COLO829 (cell line): ENCODE measurements at regions not wholly inside any gene's neighbourhood (a gene's known extent, or its start where the extent isn't known, plus 50 kb on each side); places are given as distances from the start of the nearest gene placed in this dataset.

Experiments used
- DNase-seq: peaks from one replicate; pipeline ENCODE4 v3.0.0; 2012; ENCODE audit warnings: low spot score

- peak; percentile 68 for DNase-seq
Measured at GRCh38 chr3:99114565-99115291, 213.2 kb upstream of the DCBLD2 start.

GRCh38 chr3:99111235-99111634 is 209.7 kb upstream of the DCBLD2 start:
- DNase-seq: no peak

DNA sequence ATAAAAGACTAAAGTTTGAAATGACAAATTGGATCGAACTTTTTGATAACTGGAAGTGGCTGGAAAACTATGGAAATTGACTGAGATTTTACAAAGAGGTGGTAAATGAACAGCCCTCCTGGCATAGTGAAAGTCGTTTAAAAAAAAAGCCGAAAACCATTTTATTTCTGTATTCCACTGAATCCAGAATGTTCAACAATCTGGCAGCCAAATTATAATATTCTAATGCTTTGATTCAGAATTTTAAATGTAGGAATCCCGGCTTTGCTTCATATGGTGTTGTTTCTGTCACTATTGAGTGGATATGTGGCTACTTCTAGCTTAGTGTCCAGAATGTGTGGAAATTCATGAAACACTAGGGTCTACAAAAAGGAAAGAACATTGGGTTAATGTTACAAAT is 208.9 kb upstream of the DCBLD2 start:
- no peak for DNase-seq

GRCh38 chr3:99108508-99108907 is 207.0 kb upstream of the DCBLD2 start:
- peak; percentile 89 for DNase-seq

GRCh38 chr3:99094606-99095005 is 193.1 kb upstream of the DCBLD2 start:
- no peak for DNase-seq

GRCh38 chr3:99087277-99087676 is 185.8 kb upstream of the DCBLD2 start:
- no peak for DNase-seq

- peak; percentile 19 for DNase-seq
Measured at GRCh38 chr3:99084826-99085225, 183.3 kb upstream of the DCBLD2 start.

DNA sequence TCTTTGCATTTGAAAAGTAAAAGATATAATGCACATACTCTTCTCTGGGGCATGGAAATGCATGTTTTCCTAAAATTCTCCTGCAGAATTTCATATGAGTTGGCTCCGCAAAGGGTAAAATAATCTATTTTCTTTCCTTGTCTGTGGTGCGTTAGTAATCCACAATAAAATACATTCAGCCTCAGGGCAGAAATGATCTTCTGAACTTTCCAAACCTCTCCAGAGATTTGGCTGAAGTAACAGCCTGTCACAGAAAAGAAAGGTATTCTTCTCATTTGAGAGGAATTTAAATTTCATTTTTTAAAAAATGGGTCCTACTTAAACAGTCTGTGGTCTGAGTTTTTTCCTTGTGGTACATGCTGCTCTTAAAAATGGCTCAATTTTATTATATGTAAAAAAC is 182.7 kb upstream of the DCBLD2 start:
- DNase-seq: peak; percentile 56

GRCh38 chr3:99071096-99071495 is 169.6 kb upstream of the DCBLD2 start:
- peak; percentile 16 for DNase-seq

- DNase-seq: no peak
Measured at GRCh38 chr3:99069973-99070372, 168.5 kb upstream of the DCBLD2 start.

- no peak for DNase-seq
Measured at GRCh38 chr3:99066863-99067262, 165.4 kb upstream of the DCBLD2 start.

- DNase-seq: no peak
Measured at GRCh38 chr3:99049164-99049563, 147.7 kb upstream of the DCBLD2 start.

- DNase-seq: no peak
Measured at GRCh38 chr3:99041747-99042146, 140.3 kb upstream of the DCBLD2 start.

DNA sequence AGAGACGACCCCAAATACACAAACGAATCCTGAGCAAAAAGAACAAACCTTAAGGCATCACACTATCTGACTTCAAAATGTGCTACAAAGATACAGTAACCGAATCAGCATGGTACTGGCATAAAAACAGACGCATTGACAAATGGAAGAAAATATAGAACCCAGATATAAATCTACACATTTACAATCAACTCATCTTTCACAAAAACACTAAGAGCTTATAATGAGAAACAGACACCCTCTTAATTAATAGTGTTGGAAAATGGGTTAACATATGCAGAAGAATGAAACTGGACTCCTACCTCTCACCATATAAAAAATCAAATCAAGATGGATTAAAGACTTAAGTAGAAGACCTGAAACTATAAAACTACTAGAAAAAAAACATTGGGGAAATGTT is 130.3 kb upstream of the DCBLD2 start:
- no peak for DNase-seq

DNA sequence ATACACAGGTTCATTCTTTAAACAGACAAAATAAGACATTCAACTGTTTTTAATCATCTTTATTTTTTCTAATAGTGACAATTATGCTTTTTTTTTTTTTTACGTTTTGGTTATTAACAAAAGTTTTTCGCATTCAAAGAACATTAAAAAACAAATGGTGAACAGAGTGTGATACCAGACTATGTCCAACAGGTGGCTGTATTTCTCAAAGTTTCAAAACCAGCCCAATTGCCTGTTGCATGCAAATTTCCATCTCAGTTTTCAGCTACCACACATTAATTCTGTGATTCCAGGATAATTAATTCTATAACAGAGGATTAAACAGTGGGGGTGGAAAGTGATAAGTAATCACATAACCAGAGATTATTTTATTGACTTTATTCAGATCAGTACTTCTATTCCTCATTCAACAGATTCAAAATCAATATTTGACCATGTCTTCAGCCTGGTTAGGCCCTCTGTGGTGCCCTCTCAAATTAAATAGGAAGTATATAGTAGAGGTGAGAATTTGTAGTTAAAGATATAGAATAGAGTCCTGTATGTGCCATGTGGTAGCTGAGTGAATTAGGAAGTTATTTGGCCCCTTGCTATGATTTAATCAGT is 122.2 kb upstream of the DCBLD2 start:
- peak; percentile 69 for DNase-seq

DNA sequence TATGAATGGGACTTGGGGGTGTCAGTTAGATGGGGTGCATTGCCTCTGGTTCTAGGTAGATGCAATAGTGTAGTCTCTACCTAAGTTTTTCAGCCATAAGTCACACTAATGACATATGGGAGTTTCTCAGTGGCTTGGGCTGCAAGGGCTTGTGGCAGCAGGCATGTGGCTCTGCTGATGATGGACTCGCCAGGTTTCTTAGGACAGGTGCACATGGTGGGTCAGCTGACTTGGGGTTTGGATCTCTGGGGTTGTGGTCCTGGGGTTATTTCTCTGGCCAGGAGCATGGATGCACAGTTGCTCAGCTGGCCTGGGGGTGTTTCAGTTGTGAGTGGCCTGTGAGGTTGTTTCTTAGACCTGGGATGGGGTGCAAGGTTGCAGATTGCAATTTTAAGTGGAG is 120.0 kb upstream of the DCBLD2 start:
- DNase-seq: no peak

DNA sequence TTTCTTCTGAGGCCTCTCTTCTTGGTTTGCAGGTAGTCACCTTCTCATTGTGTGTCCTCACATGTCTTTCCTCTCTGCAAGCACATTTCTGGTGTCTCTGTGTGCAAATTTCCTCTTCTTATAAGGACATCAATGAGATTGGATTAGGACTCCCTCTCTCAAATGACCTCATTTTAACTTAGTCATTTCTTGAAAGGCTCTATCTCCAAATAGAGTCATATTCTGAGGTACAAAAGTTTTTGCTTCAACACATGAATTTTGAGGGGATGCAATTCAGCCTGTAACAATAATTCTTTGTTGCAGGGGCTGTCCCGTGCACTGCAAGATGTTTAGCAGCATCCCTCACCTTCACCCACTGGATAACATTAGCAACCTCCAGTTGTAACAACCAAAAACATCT is 115.0 kb upstream of the DCBLD2 start:
- no peak for DNase-seq

- no peak for DNase-seq
Measured at GRCh38 chr3:99013777-99014315, 112.4 kb upstream of the DCBLD2 start.

DNA sequence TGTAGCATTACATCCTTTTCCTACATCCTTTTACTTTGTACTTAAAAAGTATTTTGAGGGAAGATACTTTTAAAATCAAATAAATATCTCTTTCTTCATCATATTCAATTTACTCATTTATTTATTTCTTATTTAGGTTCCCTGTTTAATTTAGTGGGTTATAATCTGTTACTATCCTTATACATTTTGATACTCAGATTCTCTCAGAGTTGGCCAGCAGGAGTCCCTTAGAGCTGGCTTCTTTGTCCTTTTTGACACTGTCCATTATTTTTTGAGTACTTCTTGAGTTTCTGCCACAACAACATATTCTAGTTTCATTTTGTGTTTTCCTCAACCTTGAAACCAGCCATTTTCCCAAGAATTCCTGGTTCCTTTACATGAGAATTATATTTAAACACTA is 111.6 kb upstream of the DCBLD2 start:
- DNase-seq: no peak

DNA sequence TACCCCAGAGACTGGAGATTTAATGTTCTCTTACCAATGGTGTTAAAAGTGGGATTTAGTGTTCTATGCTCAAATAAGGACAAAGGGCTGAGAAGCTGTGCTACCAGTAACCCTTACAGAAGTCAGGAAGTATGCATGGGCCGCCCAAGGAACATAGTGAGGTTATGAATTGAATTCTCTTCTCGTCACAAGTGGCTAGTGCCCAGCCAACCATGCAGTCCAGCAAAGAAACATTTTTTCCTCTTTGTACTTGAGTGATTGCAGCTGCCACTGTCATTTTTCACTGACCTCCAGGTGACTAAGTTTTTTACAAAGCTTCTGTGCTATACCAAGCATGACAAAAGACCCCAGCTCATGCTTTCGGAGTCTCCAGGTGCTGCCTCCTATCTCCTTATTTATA is 110.6 kb upstream of the DCBLD2 start:
- DNase-seq: no peak

- DNase-seq: no peak
Measured at GRCh38 chr3:99009851-99010250, 108.4 kb upstream of the DCBLD2 start.

- no peak for DNase-seq
Measured at GRCh38 chr3:99006686-99007085, 105.2 kb upstream of the DCBLD2 start.

GRCh38 chr3:98999675-99000074 is 98.2 kb upstream of the DCBLD2 start:
- DNase-seq: no peak
